Kidney epithelial cell (primary cell): ENCODE measurements at regions not wholly inside any gene's neighbourhood (a gene's known extent, or its start where the extent isn't known, plus 50 kb on each side); places are given as distances from the start of the nearest gene placed in this dataset.

ENCODE experiments used
- DNase-seq: peaks from one replicate; pipeline ENCODE4 v3.0.0-alpha.2; 2010; ENCODE audit warnings: low read depth
- H3K27me3 ChIP-seq: 2 replicates; pipeline ENCODE4 v1.6.0; 2011; ENCODE audit warnings: low read length; ENCODE audit not compliant: control insufficient read depth, insufficient read depth
- H3K36me3 ChIP-seq: 2 replicates; pipeline ENCODE4 v1.5.1; 2011; ENCODE audit warnings: low read length; ENCODE audit not compliant: control insufficient read depth, insufficient read depth
- H3K4me3 ChIP-seq: 2 replicates; pipeline ENCODE4 v1.5.1; 2011; ENCODE audit warnings: low read depth, mild to moderate bottlenecking, control low read depth, low read length
- TF ChIP-seq, protein P1 (sequence below): IDR thresholded peaks from 2 replicates; pipeline ENCODE4 v1.5.1; 2011; ENCODE audit warnings: mild to moderate bottlenecking, moderate library complexity, low read length, control low read depth, inconsistent platforms; ENCODE audit not compliant: insufficient read depth, poor library complexity, severe bottlenecking

GRCh38 chr18:67957684-67958083 lies 441.2 kb upstream of the DSEL start:
- no peak for DNase-seq
- TF ChIP-seq, protein P1, sequence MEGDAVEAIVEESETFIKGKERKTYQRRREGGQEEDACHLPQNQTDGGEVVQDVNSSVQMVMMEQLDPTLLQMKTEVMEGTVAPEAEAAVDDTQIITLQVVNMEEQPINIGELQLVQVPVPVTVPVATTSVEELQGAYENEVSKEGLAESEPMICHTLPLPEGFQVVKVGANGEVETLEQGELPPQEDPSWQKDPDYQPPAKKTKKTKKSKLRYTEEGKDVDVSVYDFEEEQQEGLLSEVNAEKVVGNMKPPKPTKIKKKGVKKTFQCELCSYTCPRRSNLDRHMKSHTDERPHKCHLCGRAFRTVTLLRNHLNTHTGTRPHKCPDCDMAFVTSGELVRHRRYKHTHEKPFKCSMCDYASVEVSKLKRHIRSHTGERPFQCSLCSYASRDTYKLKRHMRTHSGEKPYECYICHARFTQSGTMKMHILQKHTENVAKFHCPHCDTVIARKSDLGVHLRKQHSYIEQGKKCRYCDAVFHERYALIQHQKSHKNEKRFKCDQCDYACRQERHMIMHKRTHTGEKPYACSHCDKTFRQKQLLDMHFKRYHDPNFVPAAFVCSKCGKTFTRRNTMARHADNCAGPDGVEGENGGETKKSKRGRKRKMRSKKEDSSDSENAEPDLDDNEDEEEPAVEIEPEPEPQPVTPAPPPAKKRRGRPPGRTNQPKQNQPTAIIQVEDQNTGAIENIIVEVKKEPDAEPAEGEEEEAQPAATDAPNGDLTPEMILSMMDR, result no peak
- Histone ChIP-seq H3K27me3 (no peaks in the 10 kb centered on the region), H3K4me3 (no peak overlapping the region), H3K36me3 (no peaks in the 10 kb centered on the region)

DNA sequence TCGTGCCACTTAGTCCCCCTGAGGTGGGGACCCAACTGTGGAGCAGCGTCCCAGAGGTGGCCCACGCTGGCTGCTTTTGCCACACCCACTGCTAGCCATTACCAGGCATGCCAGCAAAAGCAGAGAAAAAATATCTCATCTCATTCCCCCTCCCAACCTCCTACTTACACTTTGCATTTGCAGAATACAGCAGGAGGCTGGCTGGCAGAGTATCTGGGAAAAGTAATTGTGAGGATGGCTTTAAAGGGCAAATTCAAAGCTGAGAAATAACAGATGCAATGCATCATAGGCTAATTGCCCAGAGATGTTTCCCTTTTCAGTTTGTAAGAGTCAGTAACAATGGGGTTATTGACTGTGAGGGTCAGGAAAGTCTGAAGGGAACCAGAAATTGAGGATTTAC lies 438.1 kb upstream of the DSEL start:
- TF ChIP-seq, protein P1, result no peak
- H3K36me3 ChIP-seq, result no peaks in the 10 kb centered on the region
- DNase-seq, result no peak
- H3K4me3 ChIP-seq, result no peak overlapping the region
- no peaks in the 10 kb centered on the region for H3K27me3 ChIP-seq

- H3K36me3 ChIP-seq, result no peaks in the 10 kb centered on the region
- H3K27me3 ChIP-seq, result no peaks in the 10 kb centered on the region
- DNase-seq, result no peak
- TF ChIP-seq, protein P1, result no peak
- no peak overlapping the region for H3K4me3 ChIP-seq
Observed at GRCh38 chr18:67951137-67951536, 434.6 kb upstream of the DSEL start.

- Histone ChIP-seq H3K36me3 (no peaks in the 10 kb centered on the region), H3K27me3 (no peaks in the 10 kb centered on the region), H3K4me3 (no peak overlapping the region)
- no peak for DNase-seq
- TF ChIP-seq, protein P1, result no peak
Observed at GRCh38 chr18:67938660-67939059, 422.1 kb upstream of the DSEL start.

- no peaks in the 10 kb centered on the region for H3K27me3 ChIP-seq
- no peaks in the 10 kb centered on the region for H3K36me3 ChIP-seq
- no peak overlapping the region for H3K4me3 ChIP-seq
- TF ChIP-seq, protein P1, result no peak
- no peak for DNase-seq
Observed at GRCh38 chr18:67935638-67936037, 419.1 kb upstream of the DSEL start.

DNA sequence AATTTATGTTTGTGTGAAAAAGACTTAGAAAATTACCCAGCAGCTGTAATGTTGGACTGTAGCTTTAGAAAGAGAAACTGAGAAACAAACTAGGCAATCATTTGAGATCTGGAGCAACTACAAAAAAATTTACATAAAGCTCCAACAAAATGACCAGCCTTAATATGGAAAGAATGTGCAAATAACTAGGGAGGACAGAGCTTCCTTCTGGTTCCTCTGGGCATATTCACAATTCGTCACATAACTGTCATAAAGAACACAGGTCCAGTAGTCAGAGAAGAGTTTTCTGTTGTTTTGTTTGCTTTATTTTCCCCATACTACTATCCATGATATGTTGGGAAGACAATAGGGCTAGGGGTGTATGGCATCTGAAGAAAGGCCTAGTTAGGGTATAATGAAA lies 416.8 kb upstream of the DSEL start:
- H3K4me3 ChIP-seq, result no peak overlapping the region
- no peaks in the 10 kb centered on the region for H3K27me3 ChIP-seq
- no peaks in the 10 kb centered on the region for H3K36me3 ChIP-seq
- TF ChIP-seq, protein P1, result no peak
- DNase-seq, result no peak
